ENCODE measurements at regions not wholly inside any gene's neighbourhood (a gene's known extent, or its start where the extent isn't known, plus 50 kb on each side); places are given as distances from the start of the nearest gene placed in this dataset.
"Not testable (repeated sequence)": the region's sequence is repeated elsewhere in the genome, so short reads cannot be mapped to it uniquely, and the experiment has no call there.

DNA sequence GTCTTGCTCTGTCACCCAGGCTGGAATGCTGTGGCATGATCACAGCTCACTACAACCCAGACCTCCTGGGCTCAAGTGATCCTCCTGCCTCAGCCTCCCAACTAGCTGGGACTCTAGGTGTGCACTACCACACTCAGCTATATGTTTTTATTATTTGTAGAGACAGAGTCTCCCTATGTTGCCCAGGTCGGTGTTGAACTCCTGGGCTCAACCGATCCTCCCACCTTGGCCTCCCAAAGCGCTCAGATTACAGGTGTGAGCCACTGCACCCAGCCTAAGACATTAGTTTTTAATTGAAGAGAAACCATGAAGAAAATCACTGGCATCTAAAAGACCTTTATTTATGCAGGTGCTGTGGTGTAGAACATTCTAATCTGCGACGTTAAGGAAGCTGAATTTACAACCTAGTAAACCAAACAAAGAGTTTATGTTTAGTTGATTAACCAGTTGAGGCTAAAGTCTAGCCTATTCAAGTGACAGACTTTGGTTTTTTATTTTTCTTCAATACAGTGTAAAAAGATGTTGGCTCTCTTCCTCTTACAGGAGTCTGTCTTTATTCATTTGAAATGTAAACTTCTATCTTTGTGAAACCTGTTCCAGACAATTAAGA lies 52.5 kb upstream of the NBL1 start:
- no peak for DNase-seq

DNA sequence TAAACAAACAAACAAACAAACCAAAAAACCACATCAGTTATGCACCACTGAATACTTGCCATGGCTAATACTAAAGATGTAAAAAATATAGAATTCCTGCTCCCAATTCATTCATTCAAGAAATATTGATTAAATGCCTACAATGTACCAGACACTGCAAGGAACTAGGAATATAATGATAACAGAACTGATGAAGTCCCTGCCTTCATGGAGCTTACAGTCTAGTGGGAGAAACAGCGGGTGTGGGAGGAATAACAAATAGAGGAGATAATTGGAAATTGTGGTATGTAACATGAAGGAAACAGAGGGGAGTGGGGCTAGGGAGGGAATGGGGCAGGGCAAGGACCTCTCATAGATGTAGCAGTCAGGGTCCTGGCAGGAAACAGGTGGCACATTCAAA lies 58.6 kb upstream of the NBL1 start:
- DNase-seq, result no peak

- DNase-seq, result peak; percentile 77 to 80
These were observed 61.8 kb upstream of the NBL1 start for GRCh38 chr1:19582318-19582717.

DNA sequence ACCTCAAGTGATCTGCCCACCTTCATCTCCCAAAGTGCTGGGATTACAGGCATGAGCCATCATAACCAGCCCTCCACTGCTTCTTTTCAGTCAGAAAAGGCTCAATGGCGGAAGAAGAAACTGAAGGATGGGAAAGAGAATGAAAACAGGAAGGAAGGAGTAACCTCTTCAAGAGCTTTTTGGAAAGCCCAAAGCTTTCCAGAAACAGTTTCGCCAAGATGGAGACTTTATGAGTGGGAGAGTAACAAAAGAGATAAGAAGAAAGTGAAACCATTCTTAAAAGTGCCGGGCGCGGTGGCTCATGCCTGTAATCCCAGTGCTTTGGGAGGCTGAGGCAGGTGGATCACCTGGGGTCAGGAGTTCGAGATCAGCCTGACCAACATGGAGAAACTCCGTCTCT lies 62.7 kb upstream of the NBL1 start:
- no peak for DNase-seq

- no peak for DNase-seq
These were observed 66.5 kb upstream of the NBL1 start for GRCh38 chr1:19577561-19577960.

- DNase-seq, result no peak
These were observed 67.1 kb upstream of the NBL1 start for GRCh38 chr1:19577036-19577435.

DNA sequence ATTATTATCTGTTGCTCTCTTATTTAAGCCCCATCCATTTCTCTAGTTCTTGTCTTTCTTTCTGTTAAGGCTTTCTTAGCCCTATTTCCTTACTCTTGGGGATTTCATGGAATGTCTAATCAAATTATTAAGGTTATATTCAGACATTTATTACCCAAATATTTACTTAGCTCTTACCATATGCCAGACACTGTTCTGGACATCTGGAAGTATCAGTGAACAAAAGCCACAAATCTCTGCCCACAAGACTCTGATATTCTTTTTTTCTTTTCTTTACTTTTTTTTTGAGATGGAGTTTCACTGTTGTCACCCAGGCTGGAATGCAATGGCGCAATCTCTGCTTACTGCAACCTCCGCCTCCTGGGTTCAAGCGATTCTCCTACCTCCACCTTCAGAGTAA lies 74.3 kb upstream of the NBL1 start:
- no peak for DNase-seq

- no peak for DNase-seq
These were observed 77.1 kb upstream of the NBL1 start for GRCh38 chr1:19567041-19567440.

- DNase-seq, result no peak
These were observed 79.0 kb upstream of the CAPZB start for GRCh38 chr1:19564366-19564765.

DNA sequence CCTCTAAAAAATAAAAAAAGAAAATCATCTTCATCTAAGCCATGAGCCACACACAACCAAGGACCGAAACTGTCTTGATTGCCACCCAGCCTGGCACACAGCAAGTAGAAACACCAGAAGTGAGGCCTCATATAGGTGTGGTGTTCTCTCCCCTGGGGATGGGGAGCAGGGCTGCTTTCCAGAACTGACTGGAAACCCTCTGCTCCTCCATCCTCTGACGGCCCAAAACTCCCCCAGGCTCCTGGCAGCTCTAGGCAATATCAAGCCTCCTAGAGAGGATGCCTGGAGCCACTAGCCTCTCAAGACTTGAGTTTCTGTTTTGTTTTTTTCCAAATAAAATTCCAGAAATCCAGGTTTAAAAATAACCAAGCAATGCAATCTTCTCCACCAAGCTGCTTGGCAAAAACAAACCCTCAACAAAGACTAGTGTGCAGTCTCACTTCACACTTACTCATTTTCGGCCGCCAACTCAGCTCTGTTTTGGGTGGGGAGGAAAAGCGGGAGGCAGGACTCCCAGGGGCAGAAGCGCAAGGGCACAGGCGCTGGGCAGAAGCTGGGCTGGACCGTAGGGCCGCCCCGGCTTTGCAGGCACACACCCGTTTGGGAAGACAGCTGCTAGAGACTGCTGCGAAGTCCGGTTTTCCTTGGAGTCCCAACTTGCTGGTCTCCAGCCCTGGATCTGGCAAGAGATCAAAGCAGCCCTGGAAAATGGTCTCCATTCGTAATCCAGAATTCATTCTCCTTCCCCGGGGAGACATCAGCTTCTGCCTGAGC lies 78.2 kb upstream of the CAPZB start:
- no peak for DNase-seq

DNA sequence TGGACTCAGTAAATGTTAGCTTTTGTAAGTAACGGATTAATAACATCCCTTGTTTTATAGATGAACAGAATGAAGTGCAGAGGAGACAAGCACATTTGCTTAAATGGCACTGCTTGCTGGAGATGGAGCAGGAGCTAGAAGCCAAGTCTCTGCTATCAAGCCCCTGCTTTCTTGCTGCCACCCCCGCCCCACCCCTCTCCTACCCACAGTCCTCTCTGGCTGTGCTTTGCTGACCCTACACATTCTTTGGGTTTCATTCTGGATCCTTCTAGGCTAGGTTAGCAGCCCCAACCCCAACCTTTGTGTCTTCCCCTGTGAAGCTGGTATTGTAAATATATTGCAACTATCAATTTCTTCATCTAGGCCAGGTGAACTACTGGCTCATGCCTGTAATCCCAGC lies 77.5 kb upstream of the CAPZB start:
- DNase-seq, result no peak

DNA sequence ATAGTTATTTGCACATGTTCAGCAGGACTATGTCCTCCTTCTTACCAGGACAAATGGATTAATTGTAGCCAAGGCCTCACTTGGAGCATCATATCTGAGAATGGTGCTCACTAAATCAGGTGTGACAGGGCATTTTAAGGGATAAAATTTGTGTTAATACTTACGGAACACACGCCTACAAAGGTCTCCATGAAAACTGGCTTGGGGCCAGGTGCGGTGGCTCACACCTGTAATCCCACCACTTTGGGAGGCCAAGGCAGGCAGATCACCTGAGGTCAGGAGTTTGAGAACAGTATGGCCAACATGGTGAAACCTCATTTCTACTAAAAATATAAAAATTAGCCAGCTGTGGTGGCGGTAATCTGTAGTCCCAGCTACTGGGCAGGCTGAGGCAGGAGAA lies 75.1 kb upstream of the CAPZB start:
- no peak for DNase-seq

DNA sequence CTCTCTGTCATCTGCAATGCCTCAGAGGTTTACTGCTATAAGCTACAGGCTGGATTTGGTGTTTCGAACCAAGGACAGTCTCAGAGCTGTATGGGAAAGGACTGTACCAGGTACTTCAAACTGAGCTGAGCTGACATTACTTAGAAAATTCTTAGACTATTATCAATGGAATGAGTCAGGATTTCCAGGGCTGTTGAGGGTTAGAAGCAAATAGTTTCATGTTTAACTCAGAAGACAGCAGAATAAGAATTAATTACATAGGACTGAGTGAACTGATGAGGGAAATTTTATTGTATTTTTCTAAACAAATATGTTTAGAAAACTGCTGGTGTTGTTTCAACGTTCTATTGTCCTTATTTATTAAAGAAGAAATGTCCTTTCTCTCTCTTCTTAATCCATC lies 74.3 kb upstream of the CAPZB start:
- DNase-seq, result no peak

GRCh38 chr1:19557609-19558051 lies 72.3 kb upstream of the CAPZB start:
- no peak for DNase-seq

DNA sequence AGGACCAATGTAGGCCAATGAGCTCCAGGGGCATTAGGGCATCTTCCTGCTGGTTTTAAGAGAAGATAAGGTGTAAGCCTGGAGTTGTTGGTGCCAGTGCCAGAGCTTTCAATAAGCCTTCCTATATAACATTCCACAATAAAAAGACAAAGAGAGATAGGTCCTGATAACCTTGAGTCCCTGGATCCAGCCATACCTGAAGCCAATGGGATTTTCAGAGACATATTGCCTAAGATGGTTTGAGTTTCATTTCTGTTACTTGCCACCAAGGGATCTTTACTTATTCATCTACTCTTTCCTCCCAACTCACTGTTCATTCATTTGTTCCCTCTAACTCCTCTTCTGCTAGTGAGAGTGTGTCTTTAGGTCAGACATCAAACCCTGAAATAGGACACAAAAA lies 68.8 kb upstream of the CAPZB start:
- DNase-seq, result no peak

- no peak for DNase-seq
These were observed 67.1 kb upstream of the CAPZB start for GRCh38 chr1:19552291-19553010.

GRCh38 chr1:19551837-19552236 lies 66.5 kb upstream of the CAPZB start:
- not testable (repeated sequence) for DNase-seq

- not testable (repeated sequence) for DNase-seq
These were observed 65.1 kb upstream of the CAPZB start for GRCh38 chr1:19550437-19550836.

- DNase-seq, result no peak
These were observed 62.5 kb upstream of the CAPZB start for GRCh38 chr1:19547814-19548213.

- no peak for DNase-seq
These were observed 51.2 kb upstream of the CAPZB start for GRCh38 chr1:19536519-19536918.

- no peak for DNase-seq
These were observed 49.9 kb upstream of the CAPZB start for GRCh38 chr1:19535214-19535613.
